ENCODE measurements at regions not wholly inside any gene's neighbourhood (a gene's known extent, or its start where the extent isn't known, plus 50 kb on each side); places are given as distances from the start of the nearest gene placed in this dataset.
"Not testable (repeated sequence)": the region's sequence is repeated elsewhere in the genome, so short reads cannot be mapped to it uniquely, and the experiment has no call there.

- TF ChIP-seq, protein P1, sequence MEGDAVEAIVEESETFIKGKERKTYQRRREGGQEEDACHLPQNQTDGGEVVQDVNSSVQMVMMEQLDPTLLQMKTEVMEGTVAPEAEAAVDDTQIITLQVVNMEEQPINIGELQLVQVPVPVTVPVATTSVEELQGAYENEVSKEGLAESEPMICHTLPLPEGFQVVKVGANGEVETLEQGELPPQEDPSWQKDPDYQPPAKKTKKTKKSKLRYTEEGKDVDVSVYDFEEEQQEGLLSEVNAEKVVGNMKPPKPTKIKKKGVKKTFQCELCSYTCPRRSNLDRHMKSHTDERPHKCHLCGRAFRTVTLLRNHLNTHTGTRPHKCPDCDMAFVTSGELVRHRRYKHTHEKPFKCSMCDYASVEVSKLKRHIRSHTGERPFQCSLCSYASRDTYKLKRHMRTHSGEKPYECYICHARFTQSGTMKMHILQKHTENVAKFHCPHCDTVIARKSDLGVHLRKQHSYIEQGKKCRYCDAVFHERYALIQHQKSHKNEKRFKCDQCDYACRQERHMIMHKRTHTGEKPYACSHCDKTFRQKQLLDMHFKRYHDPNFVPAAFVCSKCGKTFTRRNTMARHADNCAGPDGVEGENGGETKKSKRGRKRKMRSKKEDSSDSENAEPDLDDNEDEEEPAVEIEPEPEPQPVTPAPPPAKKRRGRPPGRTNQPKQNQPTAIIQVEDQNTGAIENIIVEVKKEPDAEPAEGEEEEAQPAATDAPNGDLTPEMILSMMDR (IDR thresholded peaks at IDR 0.05; ENCODE audit: low read depth, low read length), result not testable (repeated sequence)
- not testable (repeated sequence) for TF ChIP-seq EZH2phosphoT487 (IDR thresholded peaks at IDR 0.05; ENCODE audit: low read depth)
These were observed 61.9 kb upstream of the SULF2 start for GRCh38 chr20:47847220-47847619.
